Epithelial cell of esophagus (primary cell): ENCODE measurements at regions not wholly inside any gene's neighbourhood (a gene's known extent, or its start where the extent isn't known, plus 50 kb on each side); places are given as distances from the start of the nearest gene placed in this dataset.

Source experiments
- DNase-seq: peaks from one replicate; pipeline ENCODE4 v3.0.0; 2010; ENCODE audit warnings: low read depth
- H3K4me3 ChIP-seq: 2 replicates; pipeline ENCODE4 v1.5.1; 2011; ENCODE audit warnings: mild to moderate bottlenecking, low read length, control low read depth
- CTCF ChIP-seq: IDR thresholded peaks from 2 replicates; pipeline ENCODE4 v1.5.1; 2011; ENCODE audit warnings: low read depth, mild to moderate bottlenecking, low read length, control low read depth, inconsistent platforms; ENCODE audit not compliant: insufficient read depth; ENCODE audit errors: missing control alignments

- H3K4me3 ChIP-seq = no peak overlapping the region
- no peak for TF ChIP-seq CTCF
- no peak for DNase-seq
These were observed 193.9 kb downstream of the FIGN start for GRCh38 chr2:163541943-163542342.

- no peak for TF ChIP-seq CTCF
- no peak overlapping the region for H3K4me3 ChIP-seq
- DNase-seq = no peak
These were observed 194.3 kb downstream of the FIGN start for GRCh38 chr2:163541495-163541894.

GRCh38 chr2:163528640-163529217 lies 207.1 kb downstream of the FIGN start:
- DNase-seq = no peak
- no peak for TF ChIP-seq CTCF
- H3K4me3 ChIP-seq = no peak overlapping the region

- no peak for TF ChIP-seq CTCF
- peak; percentile 12 for DNase-seq
- H3K4me3 ChIP-seq = no peak overlapping the region
These were observed 208.4 kb downstream of the FIGN start for GRCh38 chr2:163527381-163527780.

GRCh38 chr2:163518762-163519161 lies 217.0 kb downstream of the FIGN start:
- H3K4me3 ChIP-seq = no peak overlapping the region
- no peak for TF ChIP-seq CTCF
- DNase-seq = no peak

- no peak for TF ChIP-seq CTCF
- DNase-seq = no peak
- no peak overlapping the region for H3K4me3 ChIP-seq
These were observed 220.0 kb downstream of the FIGN start for GRCh38 chr2:163515836-163516235.

- no peak for DNase-seq
- no peak for TF ChIP-seq CTCF
- no peak overlapping the region for H3K4me3 ChIP-seq
These were observed 230.5 kb downstream of the FIGN start for GRCh38 chr2:163505281-163505680.
